ENCODE measurements at regions not wholly inside any gene's neighbourhood (a gene's known extent, or its start where the extent isn't known, plus 50 kb on each side); places are given as distances from the start of the nearest gene placed in this dataset.

DNA sequence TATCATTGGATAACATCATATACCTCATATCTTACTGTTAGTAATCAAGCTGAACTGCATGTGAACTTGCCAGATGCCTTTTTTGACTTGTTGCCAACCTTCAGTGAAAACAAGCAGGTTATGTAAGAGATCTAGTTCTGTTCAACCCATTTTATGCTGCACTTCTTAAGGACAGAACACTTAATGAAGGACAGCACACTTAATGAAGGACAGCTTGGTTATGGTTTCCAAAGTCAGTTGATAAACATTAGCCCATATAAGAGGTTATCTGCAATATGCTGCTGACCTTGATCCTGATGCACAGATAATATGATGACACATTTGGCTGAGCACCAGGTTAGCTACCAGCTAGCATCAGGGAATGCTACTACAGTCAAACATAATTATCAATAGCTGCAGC is 358.7 kb upstream of the PDGFD start (continued):
- TF ChIP-seq ZBTB9 (CRISPR knock-in tag; IDR thresholded peaks at IDR 0.05) (no peak), CREM (IDR thresholded peaks at IDR 0.05; ENCODE audit: low read depth) (no peak), NR2F6 (CRISPR knock-in tag; IDR thresholded peaks at IDR 0.05) (no peak), REST (IDR thresholded peaks at IDR 0.05; ENCODE audit: borderline replicate concordance) (no peak), REST (CRISPR knock-in tag; IDR thresholded peaks at IDR 0.05; ENCODE audit: low read depth) (no peak), E2F1 (CRISPR knock-in tag; IDR thresholded peaks at IDR 0.05) (no peak), BRD9 (IDR thresholded peaks at IDR 0.05; ENCODE audit: low read depth, partially characterized antibody) (no peak), GATAD2A (IDR thresholded peaks at IDR 0.05) (no peak), FUS (optimal IDR thresholded peaks at IDR 0.05; ENCODE audit: low read depth, low read length) (no peak)
- TF ChIP-seq, protein P1, sequence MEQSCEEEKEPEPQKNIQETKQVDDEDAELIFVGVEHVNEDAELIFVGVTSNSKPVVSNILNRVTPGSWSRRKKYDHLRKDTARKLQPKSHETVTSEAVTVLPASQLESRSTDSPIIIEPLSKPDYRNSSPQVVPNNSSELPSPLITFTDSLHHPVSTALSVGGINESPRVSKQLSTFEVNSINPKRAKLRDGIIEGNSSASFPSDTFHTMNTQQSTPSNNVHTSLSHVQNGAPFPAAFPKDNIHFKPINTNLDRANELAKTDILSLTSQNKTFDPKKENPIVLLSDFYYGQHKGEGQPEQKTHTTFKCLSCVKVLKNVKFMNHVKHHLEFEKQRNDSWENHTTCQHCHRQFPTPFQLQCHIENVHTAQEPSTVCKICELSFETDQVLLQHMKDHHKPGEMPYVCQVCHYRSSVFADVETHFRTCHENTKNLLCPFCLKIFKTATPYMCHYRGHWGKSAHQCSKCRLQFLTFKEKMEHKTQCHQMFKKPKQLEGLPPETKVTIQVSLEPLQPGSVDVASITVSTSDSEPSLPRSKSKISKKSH (CRISPR knock-in tag; IDR thresholded peaks at IDR 0.05), result no peak

All from K562 (cell line).